ENCODE measurements at regions not wholly inside any gene's neighbourhood (a gene's known extent, or its start where the extent isn't known, plus 50 kb on each side); places are given as distances from the start of the nearest gene placed in this dataset.
"Not testable (repeated sequence)": the region's sequence is repeated elsewhere in the genome, so short reads cannot be mapped to it uniquely, and the experiment has no call there.

DNA sequence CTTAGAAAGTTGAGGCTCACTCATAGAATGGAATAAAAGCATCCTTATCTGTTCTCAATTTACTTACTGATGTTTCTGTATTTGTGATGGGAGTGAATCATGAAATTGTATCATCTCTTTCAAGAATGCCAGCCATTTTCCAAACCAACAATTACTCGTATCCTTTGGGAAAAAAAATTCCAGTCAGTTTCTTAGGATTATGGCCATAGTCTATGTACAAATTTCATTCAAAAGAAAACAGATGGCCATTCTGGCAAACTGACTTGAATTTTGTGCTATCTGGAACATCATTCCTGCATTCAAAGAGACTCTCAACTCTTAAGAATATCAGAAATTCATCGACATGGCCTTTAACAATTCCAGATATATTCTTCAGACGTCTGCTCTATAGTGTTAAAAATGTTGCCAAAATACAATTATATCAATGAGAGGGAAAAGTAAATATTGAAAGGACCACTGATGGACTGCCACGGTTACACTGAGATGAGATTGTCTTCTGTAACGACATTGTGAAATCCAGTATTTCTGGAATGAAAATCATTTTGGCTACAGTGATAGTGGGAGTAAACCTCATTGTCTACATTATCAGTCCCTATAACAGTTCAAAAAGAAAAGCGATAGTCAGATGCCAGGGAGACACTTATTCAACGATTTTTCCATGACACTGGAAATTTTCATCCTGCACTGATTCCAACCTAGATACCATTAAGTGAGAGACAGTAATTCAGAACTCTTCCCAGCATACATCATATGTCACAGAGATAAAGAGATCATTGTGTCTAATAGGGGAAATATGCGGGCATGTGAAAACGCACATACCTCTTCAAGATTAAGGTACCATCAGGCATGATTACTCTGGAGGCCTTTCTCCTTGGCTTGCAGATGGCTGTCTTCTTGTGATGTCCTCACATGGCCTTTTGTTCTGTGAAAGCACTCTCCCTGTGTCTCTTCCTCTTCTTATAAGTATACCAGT, 953.8 kb upstream of the ALCAM start:
- DNase-seq: no peak

DNA sequence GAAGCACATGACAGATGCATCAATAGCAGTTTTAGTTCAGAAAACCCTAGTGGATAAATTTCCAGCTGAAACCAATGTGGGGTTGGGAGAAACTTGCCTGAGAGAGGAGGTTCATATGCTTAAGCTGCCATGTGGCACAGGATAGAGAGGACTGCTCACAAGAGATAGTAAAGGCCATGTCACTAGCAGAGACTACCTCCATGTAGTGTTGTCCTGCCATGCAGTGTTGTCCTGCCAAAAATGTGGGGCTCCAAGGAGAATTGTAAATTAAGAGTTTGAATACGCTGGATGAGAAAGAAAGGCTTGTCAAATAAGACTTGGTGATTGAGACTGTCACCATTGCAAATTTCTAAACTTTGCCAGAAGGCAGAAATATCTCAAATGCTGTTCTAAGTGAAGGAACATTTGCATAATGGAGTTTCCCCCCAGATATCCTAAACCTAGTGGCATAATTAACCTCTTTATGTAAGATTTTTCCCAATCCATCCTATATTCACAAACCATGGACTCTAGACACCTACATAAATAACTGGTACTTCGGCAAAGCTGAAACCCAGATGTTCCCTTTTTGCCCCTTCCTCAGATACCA, 938.3 kb upstream of the ALCAM start:
- no peak for DNase-seq

DNA sequence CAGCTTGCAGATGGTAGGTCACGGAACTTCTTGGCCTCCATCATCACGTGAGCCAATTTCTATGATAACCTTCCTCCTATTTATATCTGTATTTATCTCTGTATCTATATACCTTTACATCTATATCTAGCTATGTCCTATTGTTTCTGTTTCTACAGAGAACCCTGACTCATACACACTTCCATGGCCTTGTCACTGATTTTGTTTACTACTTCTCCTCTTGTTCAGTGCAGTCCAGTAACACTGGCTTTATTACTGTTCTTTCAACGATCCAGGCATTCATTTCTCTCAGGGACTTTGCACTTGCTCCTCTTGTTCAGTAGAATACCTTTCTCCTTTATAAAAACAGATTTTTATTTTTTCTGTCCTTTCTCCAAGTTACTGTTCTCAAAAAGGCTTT, 937.0 kb upstream of the ALCAM start:
- DNase-seq: no peak

DNA sequence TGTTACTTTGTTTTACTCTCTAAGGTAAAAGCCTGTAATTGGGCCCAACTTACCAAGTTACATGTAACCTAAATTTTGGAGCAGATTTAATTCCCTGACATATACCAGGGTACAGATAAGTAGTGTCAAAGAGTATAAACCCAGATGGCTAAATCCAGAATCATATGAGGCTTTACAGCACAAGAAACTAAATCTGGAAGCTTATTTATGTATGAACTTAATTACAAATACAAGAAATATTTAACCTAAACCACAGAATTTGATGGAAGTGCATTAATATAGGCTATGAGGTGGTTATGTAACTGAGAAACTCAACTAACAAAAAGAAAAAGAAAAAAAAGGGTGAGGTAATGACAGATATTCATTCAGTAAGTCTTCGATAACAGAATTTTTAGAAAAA, 930.2 kb upstream of the ALCAM start:
- DNase-seq: no peak

DNA sequence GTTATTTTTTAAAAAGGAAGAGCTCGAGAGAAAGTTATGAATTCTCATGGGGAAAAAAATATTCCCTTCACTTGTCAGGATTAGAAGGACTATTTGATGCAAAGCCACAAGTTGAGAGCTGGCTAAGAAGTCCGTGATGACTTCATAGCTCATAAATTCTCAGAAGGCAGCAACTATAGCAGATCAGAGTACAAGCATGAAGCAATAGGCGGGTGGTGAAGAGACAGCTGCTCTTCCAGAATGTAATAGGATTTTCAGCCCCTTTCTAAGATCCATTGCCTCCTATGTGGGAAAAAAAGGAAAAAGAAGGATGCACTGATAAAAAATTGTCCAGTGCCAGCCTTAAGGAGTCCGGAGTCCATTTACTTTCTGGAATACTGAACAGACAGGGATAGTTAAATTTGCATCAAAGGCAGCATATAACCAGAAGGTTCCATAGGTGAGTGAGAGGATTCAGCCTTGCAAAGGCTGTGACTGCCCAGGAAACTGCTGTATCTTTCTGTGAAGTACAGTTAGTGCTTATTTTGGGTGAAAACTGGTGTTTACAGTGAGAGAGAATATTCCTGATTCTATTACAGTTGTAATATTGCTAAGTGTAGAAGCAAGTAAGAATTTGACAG, 929.5 kb upstream of the ALCAM start:
- DNase-seq: peak; percentile 51

DNA sequence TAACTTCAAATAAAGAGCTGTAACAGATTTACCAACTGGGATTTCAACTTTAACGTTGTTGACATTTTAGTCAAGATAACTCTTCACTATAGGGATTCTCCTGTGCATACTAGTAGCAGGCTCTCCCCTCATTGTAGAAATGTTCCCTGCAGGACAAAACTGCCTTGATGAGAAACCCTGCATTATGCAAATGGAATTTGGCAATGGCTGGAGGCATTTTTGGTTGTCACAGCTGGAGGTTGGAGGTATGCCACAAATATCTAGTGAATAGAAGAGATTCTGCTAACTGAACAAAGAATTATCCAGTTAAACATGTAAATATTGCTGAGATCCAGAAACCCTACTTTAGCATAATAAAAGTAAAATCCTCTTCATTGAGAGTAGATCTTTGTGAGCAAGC, 928.8 kb upstream of the ALCAM start:
- no peak for DNase-seq

DNA sequence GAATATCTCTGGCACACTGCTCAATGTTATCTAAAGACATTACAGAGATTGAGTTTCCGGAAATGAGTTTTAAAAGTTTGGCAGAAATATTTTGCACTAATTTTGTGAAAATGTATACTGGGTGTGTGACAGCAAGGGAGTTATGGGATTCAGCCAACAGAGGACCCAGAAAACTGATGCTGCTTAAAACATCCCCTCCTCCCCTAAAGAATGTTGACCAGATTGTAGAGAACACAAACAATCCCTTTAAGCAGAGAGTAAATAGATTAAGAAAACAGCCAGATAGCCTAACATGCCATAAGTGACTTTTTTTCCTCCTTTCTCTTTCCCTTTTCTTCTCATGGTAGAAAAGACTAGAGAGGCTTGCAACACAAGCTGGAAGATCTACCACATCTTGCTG, 928.0 kb upstream of the ALCAM start:
- DNase-seq: no peak

DNA sequence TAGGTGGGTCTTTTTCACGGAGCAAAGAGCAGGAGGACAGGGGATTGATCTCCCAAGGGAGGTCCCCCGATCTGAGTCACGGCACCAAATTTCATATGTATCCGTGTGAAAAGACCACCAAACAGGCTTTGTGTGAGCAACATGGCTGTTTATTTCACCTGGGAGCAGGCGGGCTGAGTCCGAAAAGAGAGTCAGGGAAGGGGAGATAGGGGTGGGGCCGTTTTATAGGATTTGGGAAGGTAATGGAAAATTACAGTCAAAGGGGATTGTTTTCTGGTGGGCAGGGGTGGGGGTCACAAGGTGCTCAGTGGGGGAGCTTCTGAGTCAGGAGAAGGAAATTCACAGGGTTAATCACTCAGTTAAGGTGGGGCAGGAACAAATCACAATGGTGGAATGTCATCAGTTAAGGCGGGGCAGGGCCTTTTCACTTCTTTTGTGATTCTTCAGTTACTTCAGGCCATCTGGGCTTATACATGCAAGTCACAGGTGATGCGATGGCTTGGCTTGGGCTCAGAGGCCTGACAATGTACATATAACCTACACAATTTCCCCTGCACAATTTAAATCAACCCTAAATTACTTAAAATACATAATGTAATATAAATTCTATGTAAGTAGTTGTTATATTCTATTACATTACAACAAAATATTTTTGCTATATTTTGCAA, 921.3 kb upstream of the ALCAM start:
- not testable (repeated sequence) for DNase-seq

DNA sequence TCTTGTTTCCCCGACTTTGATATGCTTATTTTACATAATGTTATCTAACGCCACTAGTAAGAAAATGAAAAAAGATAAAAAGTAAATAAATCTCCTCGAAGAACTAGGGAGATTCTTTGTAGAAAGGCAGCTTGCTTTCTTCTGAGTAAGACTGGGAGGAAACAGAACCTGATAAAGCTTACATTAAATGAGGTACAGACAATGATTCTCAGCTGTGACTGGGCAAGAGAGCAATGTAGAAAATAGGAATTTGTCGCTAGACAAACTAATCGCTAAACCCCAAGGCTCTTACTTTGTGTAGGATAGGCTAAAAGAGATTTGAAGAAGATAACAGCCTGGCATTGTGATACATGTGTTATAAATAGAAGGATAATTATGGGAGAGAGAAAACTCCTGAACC, 919.0 kb upstream of the ALCAM start:
- no peak for DNase-seq

DNA sequence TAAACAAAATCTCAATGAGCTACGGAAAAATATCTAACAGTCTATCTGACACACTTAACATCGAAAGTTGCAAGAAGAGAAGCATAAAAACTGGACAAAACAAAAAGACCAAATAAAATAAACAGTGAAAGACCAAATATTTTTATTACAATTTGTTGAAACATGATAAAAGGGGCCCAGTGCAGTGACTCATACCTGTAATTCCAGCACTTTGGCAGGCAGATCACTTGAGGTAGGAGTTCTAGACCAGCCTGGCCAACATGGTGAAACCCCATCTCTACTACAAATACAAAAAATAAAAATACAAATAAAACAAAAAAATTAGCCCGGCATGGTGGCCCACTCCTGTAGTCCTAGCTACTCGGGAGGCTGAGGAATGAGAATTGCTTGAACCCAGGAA, 914.0 kb upstream of the ALCAM start:
- no peak for DNase-seq

DNA sequence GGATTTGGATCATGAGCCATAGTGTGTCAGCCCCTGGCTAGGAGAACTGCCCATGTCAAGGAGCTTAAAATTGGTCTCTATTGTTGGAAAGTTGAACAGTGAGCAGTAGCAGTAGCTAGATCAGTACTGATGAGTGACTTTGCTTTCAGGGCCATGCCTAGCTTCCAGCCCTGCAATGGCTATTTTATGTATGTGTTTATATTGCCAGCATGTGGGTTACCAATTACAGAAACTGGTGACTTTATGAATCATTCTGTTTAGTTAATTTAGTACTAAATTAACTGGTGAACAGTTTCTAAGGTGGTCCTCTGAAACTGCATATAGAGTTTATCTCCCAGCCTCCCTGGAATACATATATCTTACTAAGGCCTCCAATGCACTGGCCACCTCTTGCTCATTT, 908.1 kb upstream of the ALCAM start:
- no peak for DNase-seq

DNA sequence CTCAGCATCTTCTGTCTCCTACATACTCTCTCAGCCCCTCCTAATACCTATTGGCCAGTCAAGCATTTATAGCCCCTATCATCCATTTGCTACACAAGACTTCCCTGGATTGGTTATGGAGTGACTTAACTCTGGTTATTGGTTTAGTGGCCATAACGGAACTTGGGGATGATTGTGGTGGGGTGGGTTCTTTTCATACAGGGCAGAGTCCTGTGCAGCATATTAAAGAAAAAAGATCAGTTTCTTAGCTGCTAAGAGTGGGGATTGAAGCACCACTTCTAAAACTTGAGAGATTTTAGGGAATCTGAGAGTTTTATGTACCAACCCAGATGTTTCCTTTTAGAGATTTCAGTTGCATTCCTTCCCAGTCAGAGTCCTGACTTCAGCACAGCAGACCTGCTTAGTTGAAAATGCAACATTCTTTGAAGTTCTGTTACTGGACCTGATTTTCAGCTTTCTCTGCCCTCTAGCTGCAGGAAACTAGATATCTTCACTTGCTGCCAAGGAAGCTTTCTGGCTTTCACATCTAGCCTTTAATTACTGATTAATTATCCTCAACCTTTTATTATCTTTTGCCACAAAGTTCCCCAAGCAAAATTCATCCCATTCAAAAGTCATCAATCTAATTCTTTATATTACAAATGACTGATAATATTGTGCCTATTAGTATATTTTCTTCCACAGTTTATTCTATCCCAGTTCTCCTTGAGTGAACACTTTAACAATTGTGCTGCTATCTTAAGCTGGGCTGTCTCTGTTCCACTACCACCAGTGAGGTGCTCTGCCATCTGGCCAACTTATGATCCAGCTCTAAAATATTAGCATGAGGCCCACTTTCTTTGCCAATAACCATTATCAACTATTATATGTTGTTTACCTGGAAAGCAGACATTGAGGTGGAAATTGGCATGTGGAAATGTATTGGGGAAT, 906.0 kb upstream of the ALCAM start:
- peak; percentile 4 for DNase-seq

DNA sequence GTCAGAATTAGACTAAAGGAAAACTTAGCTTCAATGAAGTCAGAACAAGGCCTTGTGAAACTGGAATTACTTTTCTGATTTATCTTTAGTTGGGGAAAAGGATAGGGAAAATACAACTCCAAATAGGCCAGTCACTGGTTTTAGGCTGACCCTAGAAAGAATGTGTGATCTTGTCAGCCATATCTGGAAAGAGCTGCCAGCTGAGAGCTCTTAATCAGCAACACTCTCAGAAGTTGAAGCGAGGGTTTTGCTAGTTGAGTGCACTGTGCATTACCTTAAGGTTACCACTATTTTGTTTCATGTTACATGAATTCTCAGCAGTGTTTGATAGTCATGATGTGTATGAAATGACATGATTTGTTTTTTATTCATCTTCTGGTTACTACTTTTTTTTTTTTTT, 905.3 kb upstream of the ALCAM start:
- DNase-seq: no peak

DNA sequence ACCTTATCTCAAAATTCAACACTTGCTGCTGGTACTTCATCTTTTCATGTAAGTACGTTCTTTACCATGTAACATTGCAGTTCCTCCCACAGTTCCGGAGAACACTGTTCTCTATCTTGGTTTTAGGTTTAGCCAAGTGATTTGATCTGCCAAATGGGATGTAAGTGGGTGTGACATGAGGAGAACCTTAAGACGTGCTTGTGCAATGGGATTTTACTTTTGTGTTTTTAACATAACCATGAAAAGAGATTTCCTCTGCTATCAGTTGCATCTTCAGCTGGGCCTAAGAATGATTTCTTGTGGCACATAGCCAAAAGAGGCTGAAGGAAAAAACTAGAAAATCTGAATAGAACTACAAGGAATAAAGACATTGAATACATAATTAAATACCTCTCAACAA, 894.5 kb upstream of the ALCAM start:
- DNase-seq: no peak

DNA sequence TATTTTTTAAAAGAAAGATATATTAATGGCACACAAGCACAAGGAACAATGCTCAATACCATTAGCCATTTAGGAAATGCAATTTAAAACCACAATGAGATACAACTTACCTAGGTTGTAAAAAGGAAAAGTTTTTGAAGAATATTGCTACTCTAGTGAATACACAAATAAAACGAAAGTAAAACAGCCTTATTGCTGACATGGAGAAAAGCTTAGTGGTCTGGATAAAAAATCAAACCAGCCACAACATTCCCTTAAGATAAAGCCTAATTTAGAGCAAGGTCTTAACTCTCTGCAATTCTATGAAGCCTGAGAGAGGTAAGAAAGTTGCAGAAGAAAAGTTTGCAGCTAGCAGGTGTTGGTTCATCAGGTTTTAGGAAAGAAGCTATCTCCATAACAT, 892.7 kb upstream of the ALCAM start:
- no peak for DNase-seq

DNA sequence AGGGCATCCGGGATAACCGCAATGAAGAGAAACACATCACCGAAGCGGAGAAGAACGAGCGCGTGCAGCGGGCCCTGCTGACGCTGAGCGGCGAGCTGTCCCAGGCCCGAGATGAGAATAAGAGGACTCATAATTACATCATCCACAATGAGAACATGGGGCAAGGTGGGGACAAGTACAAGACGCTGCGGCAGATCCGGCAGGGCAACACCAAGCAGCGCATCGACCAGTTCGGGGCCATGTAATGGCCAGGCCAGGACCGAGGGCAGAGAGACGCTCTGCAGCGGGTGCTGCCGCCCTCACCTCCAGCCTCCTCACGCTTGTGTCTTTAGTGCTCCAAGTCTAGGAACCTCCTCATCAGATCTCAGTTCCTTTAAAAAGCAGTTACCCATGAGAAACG, 863.7 kb upstream of the ALCAM start:
- DNase-seq: no peak

DNA sequence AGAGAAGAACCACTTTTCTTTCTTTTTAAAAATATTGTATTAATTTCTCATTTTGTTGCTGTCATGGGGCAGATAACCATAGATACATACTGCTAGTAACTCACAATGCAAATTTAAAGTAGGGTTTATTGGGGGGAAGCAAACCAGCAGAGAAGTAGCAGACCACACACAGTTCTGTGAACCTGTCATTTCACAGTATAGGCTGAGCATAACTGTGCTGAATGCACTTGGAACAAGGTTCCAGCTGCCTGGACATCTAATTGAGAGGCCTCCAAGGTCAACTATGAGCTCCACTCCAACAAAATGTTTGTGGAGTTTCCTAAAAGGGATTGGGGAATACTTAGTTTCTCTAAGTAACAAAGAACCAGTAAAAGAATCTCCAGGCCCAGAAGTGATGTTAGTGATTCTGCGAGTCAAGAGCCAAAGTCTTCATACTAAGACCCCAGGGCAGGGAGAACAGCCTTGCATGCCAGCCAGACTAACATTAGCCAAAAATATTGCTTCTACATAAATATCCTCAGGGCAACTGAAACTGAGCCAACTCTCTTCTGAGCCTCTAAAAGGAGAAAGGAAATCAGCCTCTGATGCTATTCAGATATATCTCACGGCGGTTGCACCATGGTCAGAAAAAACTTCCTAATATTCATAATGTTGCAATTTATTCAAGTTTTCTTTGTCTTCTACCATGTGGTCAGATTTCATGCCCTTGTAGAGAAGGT, 856.4 kb upstream of the ALCAM start:
- no peak for DNase-seq

DNA sequence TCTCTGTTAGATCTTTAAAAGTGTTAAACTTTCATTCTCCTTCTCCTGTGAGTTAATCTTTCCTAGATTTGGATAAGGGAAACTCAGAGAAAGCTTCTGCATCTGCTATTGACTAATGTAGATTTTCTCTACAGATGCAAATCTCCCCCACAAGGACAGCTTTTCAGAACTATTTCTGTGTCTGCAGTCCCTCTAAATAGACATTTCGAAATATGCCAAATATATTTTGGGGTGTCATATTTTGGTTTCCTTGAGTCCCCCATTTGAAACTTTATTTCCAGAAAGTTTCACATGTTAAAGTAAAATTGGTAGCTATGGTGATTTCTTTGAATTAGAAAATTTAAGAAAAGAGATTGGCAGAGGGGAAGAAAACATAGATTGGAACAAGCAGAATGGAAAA, 852.3 kb upstream of the ALCAM start:
- no peak for DNase-seq

DNA sequence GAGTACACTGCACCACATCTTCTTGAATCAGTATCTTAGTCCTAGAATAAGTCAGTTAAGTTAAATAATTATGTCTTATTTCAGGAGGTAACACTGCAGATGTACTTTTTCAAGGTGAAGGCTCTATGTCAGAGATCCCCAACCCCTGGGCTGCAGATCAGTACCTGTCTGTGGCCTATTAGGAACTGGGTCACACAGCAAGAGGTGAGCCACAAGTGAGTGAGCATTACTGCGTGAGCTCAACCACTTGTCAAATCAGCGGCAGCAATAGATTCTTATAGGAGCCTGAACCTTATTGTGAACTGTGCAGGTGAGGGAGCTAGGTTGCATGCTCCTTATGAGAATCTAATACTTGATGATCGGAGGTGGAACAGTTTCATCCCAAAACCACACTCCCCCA, 851.9 kb upstream of the ALCAM start:
- DNase-seq: no peak

DNA sequence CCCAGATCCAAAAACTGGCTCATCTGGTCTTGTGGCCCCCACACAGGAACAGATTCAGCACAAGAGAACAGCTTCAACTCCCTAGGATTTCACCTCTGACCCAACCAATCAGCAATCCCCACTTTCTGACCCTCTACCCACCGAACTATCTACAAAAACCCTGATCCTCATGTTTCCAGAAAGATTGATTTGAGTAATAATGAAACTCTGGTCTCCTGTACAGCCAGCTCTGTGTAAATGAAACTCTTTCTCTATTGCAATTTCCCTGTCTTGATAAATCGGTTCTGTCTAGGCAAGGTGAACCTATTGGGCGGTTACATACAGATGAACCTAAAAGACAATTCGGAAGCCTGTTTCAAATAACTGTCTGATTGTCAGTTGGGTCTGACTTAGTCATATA, 847.6 kb upstream of the ALCAM start:
- no peak for DNase-seq

DNA sequence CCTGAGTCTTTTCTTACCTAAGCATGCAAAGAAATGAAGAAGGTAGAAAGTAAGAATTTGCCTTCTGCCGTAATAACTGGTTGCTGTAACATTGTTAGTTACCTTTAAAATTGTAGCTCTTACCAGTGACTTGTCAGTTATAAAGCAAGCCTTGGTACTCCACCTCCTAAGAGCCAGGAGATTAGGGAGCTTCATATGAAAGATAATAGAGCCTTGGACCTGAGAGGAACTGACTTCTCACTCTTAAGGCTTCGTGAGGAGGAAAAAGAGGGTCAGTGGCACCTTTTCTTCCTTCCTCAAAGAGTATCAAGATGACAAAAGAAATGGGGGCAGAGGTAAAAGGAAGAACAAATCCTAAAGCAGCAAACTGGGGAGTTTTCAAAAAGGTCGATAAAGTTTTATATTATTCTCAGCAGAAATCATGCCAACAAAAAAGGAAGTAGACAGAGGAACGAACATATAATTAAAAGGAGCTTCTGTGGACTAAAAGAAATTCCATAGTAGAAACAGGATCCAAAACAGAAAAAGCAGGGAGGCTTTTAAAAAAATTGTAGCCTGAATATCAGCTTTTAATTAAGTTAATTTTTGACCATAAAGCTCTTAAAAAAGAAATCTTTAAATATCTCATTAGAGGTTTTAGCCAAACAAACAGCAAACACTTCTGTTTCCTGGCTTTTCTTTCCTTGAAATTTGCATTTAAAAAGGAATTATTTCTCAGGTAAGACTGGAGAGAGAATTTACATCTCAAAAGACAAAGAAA, 847.1 kb upstream of the ALCAM start:
- no peak for DNase-seq
